ENCODE measurements at regions not wholly inside any gene's neighbourhood (a gene's known extent, or its start where the extent isn't known, plus 50 kb on each side); places are given as distances from the start of the nearest gene placed in this dataset.

DNA sequence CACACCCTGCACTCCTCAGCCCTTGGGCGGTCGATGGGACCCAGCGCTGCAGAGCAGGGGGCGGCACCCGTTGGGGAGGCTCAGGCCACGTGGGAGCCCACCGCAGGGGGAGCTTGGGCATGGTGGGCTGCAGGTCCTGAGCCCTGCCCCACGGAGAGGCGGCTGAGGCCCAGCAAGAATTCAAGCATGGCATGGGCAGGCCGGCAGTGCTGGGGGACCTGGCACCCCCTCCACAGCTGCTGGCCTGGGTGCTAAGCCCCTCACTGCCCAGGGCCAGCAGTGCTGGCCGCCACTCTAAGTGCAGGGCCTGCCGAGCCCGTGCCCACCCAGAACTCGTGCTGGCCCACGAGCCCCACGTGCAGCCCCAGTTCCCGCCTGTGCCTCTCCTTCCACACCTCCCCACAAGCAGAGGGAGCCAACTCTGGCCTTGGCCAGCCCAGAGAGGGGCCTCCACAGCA, 555.0 kb upstream of the ADGRL4 start:
- TF ChIP-seq EZH2 (IDR thresholded peaks at IDR 0.05; ENCODE audit: insufficient read depth, poor library complexity, severe bottlenecking) (no peak), EZH2phosphoT487 (IDR thresholded peaks at IDR 0.05; ENCODE audit: insufficient read depth, low read depth) (no peak)

Data from GM23248 (cell line).